ENCODE measurements at regions not wholly inside any gene's neighbourhood (a gene's known extent, or its start where the extent isn't known, plus 50 kb on each side); places are given as distances from the start of the nearest gene placed in this dataset.
A peak's percentile ranks its signal among the peaks of the same experiment; 100 is the strongest.
"Not testable (repeated sequence)": the region's sequence is repeated elsewhere in the genome, so short reads cannot be mapped to it uniquely, and the experiment has no call there.

DNA sequence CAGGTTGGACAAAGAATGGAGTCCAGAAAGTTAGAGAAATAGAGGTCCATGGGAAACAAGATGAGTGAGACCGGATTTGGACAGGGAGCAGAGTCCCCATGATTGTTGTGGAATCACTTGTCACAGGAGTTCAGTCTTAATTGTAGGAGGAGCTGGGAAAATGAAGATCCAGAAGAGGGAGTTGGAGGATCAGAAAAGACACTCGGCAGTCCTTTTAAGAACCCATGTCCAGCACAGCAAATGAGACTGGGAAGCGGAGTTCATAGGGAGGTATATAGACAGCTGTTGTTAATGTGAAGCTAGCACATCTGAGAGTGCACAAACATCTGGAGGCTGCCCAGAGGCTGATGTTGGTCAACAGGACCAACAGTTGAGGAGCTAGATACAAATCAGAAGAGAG is 111.4 kb upstream of the RXFP1 start:
- peak; percentile 22 for DNase-seq

DNA sequence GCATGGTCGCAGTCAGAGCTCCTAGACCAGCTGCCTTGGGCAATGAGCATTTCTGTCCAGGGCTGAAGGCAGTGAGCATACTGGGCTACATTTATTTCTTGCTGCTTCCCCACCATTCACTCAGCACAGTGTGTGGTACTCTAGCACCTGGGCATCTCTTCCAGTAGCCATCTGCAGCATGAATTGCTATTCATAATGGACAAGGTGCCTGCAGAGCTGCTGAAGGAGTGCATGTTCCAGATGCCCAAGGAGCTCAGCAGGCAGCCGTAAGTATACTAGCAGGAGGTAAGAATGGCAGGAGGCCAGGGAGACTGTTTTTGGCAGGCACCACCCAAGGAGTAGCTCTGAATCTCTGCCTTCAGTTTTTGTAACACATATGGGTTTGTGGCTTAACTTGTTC is 110.4 kb upstream of the RXFP1 start:
- DNase-seq, result no peak

DNA sequence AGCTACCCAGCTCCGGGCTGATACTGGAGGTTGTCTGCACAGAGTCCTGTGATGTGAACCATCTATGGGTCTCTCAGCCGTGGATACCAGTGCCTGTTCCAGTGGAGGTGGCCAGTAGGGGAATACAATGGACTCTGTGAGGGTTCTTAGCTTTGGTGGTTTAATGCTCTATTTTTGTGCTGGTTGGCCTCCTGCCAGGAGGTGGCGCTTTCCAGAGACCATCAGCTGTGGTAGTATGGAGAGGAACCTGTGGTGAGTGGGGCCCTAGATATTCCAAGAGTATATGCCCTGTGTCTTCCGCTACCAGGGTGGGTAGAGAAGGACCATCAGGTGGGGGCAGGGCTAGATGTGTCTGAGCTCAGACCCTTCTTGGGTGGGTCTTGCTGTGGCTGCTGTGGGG is 103.0 kb upstream of the RXFP1 start:
- not testable (repeated sequence) for DNase-seq

DNA sequence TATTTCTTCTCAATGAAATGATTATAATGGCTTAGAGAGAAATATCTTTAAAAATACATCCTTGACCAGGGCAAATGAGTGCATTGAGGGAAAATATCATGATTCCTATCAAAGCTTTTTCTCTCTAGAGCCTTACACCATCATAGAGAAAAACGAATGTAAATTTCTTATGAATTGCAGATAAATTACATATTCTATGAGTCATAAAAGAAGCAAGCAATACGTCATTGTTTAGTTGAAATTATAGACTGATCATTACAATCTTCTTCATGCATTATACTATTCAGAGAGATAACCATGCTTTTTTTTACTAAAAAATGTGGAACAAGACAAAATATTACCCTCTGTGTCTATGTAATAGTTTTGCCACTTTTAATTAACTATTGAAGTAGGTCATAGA is 100.9 kb upstream of the RXFP1 start:
- no peak for DNase-seq

DNA sequence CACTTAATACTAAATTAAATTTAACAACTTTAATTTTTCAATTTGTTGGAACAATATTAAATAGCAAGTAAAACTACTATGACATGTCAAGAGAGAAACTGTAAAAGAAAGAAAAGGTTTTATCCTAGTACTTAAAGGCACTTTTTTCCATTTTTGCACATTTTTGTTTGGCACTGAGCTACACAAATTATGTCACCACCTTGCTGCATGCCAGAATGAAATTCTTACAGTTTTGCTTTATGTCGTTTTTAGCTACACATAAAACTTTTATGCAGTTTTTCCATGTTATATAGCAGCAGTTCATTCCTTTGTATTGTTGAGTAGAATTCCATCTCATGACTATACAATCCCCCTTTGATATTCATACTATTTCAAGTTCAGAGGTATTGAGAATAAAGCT is 99.1 kb upstream of the RXFP1 start:
- DNase-seq, result no peak

DNA sequence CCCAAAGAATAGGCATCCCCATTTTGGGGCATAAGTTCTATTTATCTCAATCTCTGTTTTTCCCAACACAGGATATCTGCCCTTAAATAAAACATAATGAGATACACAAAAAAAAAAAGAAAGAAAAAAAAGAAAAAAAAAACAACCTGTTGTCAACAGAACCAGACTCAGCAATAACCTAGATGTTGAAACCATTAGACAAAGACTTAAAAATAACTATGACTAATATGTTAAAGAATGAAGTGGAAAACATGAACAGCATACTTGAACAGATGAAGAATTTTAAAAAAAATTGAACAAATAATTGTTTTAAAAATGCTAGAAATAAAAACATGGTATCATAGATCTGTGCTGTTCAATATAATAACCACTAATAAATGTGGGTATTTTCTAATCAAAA is 93.4 kb upstream of the RXFP1 start:
- no peak for DNase-seq

DNA sequence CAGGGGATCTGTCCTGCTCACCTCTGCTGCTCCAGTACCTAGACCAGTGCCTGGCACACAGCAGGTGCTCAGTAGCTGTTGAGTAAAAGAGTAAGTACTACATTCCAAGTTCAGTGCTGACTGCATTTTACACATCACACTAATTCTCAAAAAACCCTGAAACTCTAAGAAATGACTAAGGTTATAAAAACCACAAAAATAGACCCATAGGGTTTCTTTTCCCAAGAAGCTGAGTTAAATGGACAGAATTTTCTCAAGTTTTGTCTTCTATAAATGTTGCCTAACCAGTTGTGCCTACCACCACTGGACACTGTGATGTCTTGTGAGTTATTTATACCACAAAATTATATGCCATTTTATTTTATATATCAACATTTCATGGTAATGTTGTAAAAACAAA is 78.9 kb upstream of the RXFP1 start:
- DNase-seq, result no peak

DNA sequence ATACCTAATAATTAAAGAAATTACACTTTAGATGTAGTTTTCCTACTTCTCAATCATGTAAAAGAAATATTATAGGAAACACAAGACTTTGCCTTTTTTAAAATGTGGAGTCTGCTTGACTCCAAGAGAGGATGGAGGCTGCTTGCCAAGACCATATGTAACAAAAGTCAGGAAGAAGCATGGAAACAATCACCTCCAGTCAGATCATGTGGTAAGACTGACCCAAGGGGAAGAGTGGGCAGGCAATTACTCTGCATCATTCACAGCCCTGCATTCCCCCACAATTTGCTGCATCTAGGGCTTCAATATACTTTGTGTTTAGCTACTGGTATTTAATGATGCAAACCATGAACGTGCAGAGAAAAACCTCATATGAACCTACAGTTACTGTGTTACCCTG is 78.0 kb upstream of the RXFP1 start:
- no peak for DNase-seq

DNA sequence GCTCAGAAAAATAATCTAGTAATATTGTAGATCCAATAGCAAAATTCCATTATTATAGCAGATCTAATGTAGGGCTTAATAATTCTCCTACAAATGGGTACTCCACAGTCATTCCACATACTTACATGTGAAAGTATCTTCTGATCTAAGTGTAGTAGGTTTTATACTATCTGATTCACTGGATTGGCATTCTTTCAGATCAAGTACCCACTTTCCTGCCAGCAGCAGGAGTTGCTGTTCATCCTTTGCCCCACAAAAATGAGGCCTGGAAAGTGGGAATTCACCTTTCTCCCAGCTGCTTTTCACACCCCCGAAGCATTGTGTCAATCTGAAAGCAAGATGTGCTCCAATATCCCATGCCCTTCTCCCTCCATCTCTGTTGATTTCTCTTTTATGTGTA is 77.1 kb upstream of the RXFP1 start:
- no peak for DNase-seq

DNA sequence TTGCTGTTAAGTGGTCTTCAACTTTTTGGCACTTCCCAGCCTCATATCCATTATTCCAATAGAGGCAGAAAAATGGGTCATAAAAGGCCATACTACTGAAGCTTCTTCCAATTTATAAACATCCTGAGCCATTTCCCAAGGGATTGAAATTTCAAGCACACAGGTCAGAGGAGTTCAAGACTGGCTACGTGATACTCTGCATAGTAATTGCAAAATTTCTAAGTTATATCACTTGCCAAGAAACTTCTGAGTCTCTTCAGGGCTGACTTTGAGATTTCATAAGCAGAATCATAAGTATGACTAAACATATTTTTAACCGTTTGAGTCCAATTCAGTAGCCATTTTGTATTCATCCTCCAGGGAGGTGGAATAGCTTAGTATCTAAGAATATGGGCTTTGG is 75.6 kb upstream of the RXFP1 start:
- DNase-seq, result no peak

DNA sequence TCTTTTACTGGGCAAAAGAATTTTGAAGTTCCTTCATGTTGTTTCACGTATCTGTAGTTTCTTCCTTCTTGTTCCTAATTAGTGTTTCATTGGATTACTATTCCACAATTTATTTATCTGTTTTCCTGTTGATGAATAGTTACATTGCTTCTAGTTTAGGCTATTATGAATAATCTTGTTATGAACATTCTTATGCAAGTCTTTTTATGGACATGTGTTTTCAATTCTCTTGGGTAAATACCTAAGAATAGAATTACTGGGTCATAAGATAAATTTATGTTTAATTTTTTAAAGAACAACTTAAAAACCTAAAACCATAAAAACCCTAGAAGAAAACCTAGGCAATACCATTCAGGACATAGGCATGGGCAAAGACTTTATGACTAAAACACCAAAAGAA is 70.9 kb upstream of the RXFP1 start:
- DNase-seq, result no peak

DNA sequence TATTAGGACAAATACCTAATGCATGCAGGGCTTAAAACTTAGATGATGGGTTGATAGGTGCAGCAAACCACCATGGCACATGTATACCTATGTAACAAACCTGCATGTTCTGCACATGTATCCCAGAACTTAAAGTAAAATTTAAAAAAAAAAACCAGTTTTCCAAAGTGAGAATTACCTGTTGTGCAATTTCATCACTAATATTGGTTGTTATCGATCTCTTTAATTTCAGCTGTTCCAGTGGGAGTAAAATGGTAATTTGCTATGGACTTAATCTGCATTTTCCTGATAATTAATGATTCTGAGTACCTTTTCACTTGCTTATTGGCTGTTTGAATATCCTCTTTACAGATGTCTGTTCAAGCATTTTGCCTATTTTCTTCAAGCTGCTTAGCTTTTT is 69.6 kb upstream of the RXFP1 start:
- DNase-seq, result not testable (repeated sequence)

DNA sequence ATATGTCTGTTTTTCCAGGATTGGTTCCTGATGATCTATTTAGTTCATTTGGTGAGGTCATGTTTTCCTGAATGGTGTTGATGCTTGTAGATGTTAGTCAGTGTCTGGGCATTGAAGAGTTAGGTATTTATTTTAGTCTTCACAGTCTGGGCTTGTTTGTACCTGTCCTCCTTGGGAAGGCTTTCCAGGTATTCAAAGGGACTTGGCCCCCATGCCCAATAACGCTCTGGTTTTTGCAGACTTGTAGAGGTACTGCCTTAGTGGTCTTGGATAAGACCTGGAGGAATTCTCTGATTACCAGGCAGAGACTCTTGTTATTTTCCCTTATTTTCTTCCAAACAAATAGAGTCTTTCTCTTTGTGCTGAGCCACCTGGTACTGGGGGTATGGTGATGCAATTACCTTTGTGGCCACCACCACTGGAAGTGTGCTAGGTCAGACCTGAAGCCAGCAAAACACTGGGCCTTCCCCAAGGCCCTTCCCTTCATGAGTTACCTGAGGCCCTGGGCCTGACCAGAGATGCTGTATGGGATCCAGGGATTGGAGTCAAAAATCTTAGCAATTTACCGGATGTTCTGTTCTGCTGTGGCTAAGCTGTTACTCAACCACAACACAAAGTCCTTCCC is 63.3 kb upstream of the RXFP1 start:
- no peak for DNase-seq

DNA sequence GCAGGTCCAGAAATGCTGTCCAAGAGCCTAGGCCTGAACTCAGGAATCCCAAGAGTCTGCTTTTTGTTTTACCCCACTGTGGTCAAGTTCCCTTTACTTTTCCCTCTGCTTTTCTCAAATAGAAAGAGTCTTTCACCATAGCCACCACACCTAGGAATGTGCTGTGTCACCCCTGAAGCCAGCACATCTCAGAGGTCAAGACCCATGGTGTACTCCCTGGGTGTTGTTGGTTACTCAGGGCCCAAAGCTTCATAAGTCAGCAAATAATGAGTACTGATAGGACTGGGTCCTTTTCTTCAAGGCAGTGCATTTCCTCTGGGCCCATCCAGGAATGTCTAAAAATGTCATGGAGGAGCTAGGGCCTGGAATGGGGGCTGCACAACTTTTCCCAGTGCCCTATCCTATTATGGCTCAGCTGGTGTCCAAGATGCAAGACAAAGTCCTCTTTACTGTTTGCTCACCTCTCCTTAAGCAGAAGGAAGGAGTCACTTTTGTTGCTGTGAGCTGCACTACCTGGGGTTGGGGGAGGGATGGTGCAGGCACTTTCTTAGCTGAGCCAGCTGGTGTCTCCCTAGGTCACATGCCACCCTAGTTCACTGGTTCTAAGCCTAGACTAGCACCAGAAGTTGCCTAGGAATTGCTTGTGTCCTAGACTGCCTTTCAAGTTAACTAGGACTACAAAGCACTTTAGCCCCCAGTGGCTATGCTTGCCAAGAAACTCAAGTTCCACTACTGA is 62.4 kb upstream of the RXFP1 start:
- DNase-seq, result no peak

DNA sequence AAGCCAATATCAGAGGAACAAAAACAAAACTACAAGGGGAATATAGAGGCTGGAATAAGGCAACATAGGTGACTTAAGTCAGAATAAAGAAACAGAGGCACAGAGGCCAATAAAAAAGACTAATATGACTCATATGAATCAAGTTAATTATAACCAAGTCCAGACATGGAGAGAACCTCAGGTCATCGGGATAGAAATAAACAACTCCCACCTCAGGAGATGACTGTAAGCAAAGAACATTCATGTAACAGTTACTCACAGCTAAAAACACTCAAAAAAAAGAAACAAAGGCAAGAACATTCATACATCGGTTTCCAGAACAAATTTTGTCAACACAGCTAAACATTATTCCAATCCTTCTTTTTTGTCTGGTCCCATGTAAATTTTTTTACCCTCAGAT is 60.3 kb upstream of the RXFP1 start:
- no peak for DNase-seq

DNA sequence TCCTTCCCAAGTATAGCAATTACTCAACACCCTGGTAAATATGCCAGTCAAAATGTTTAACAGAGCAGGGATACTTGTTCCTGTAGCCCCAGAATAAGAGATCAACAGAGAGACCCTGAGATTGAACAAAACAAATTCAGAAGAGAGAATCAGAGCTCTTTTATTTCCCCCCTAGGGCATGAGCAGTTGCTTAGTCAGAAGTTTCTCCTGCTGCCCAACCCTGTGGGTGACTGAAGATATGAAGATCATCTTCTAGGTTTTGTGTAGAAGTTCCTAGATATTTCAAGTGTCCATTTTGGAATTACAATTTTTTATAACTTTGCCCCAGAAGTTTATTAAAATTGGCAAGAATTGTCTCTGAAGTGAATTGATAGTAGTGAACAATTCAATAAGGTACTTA is 59.1 kb upstream of the RXFP1 start:
- no peak for DNase-seq

Measured in hematopoietic multipotent progenitor cell treated with erythropoietin and hydrocortisone succinate and interleukin-3 and kit ligand, for 4 days (in vitro differentiated cells).